PFSK-1 (cell line): ENCODE measurements at regions not wholly inside any gene's neighbourhood (a gene's known extent, or its start where the extent isn't known, plus 50 kb on each side); places are given as distances from the start of the nearest gene placed in this dataset.

Source experiments
- FOXP2 ChIP-seq: optimal IDR thresholded peaks from 2 replicates; pipeline ENCODE3; 2011; ENCODE audit warnings: borderline replicate concordance, control low read depth, inconsistent platforms; ENCODE audit not compliant: insufficient read depth; ENCODE audit errors: extremely low read length, extremely low read depth
- POLR2AphosphoS5 ChIP-seq: IDR thresholded peaks from 2 replicates; pipeline ENCODE4 v1.6.1; 2012; ENCODE audit warnings: low read depth, mild to moderate bottlenecking, control low read depth, low read length, moderate library complexity
- SIN3A ChIP-seq: IDR thresholded peaks from 2 replicates; pipeline ENCODE4 v1.6.1; 2012; ENCODE audit warnings: mild to moderate bottlenecking, low read length, moderate library complexity, borderline replicate concordance; ENCODE audit not compliant: insufficient read depth
- TAF1 ChIP-seq: IDR thresholded peaks from 2 replicates; pipeline ENCODE4 v1.6.1; 2012; ENCODE audit warnings: low read length, control low read depth, borderline replicate concordance; ENCODE audit not compliant: insufficient read depth
- TF ChIP-seq, protein P1 (sequence below), 2 experiments: IDR thresholded peaks; 2 replicates each; pipeline versions ENCODE4 v1.6.1 to v1.8.0; 2011 to 2012; ENCODE audit warnings: low read depth in 2 of 2, low read length in 2 of 2, control low read depth in 1 of 2, inconsistent platforms in 1 of 2, mild to moderate bottlenecking in 1 of 2, moderate library complexity in 1 of 2; ENCODE audit not compliant: insufficient read depth in 1 of 2

DNA sequence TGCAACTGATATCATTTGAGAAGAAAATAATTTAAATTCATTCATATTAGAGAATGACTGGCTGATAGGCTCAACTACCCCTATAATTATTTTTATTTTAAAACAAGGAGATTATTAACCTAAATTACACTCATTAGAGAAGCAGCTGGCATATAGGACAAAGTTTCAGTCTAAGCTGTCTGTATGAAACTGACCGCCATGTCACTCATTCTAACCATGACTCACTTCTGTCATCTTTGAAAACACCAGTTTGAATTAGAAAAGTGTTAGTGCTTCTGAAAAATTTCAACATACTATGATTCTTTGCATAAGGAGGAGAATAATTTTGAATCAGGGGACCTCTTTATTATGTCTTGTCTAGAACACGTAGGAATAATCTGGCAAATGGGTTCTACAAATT, 1058.5 kb downstream of the ROBO2 start:
- no peak for TF ChIP-seq TAF1
- TF ChIP-seq FOXP2: no peak
- TF ChIP-seq POLR2AphosphoS5: no peak
- TF ChIP-seq, protein P1, sequence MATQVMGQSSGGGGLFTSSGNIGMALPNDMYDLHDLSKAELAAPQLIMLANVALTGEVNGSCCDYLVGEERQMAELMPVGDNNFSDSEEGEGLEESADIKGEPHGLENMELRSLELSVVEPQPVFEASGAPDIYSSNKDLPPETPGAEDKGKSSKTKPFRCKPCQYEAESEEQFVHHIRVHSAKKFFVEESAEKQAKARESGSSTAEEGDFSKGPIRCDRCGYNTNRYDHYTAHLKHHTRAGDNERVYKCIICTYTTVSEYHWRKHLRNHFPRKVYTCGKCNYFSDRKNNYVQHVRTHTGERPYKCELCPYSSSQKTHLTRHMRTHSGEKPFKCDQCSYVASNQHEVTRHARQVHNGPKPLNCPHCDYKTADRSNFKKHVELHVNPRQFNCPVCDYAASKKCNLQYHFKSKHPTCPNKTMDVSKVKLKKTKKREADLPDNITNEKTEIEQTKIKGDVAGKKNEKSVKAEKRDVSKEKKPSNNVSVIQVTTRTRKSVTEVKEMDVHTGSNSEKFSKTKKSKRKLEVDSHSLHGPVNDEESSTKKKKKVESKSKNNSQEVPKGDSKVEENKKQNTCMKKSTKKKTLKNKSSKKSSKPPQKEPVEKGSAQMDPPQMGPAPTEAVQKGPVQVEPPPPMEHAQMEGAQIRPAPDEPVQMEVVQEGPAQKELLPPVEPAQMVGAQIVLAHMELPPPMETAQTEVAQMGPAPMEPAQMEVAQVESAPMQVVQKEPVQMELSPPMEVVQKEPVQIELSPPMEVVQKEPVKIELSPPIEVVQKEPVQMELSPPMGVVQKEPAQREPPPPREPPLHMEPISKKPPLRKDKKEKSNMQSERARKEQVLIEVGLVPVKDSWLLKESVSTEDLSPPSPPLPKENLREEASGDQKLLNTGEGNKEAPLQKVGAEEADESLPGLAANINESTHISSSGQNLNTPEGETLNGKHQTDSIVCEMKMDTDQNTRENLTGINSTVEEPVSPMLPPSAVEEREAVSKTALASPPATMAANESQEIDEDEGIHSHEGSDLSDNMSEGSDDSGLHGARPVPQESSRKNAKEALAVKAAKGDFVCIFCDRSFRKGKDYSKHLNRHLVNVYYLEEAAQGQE (IDR thresholded peaks at IDR 0.05; ENCODE audit: insufficient read depth in 1 of 2, low read depth in 2 of 2, low read length in 2 of 2): no peak
- TF ChIP-seq SIN3A: no peak

DNA sequence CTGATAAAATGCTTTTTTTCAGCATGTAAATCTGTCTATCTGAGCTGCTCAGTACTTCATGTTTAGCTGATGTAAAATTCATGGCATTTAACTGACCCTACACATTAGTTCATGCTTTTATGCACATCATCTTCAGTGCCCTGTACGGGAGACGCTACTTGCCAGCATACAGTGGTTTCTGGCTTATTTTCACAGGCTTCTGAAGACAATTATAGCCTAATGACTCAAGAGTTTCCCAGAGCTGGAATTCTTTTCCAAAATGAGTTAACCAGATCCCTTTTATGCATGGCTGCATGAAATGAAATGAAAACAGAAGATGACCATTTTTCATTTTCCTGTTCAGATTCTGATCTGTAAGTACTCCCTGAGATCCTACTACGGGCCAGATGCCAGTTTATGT, 1061.5 kb downstream of the ROBO2 start:
- TF ChIP-seq, protein P1 (IDR thresholded peaks at IDR 0.05; ENCODE audit: insufficient read depth in 1 of 2, low read depth in 2 of 2, low read length in 2 of 2): no peak
- TF ChIP-seq POLR2AphosphoS5 (no peak), FOXP2 (no peak), SIN3A (no peak), TAF1 (no peak)

DNA sequence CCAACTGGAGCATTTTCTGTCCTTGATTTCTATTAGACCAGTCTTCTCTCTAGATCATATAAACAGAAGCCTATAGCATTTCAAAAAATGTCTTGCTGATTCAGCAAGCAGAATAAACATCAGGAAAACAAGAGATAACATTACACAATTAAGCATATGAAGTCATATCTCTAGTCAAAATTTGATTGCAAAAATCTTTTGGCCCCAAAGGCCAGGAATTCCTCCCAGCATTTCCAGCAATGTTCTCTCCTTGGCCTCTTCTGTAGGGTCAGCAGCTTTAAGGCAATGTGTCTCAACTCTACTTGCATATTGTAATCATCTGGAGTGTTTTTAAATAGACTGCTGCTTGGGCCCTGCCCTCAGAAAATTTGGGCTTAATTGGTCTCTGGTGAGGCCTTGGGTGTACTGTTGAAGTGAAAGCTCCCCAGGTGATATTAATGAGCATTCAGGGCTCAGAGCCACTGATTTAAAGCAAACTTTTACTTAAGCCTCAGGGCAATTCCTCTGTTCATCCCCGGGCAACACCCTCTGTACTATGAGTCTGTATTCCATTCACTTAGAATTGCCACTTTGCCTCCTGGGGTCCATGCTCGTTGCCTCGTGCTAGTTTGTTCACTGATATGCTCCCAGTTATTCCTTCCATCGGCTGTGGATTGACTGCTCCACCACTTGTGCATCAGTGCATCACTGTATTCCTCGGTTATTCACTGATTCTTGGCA, 1072.6 kb downstream of the ROBO2 start:
- no peak for TF ChIP-seq SIN3A
- TF ChIP-seq POLR2AphosphoS5: no peak
- TF ChIP-seq, protein P1 (IDR thresholded peaks at IDR 0.05; ENCODE audit: insufficient read depth in 1 of 2, low read depth in 2 of 2, low read length in 2 of 2): no peak
- no peak for TF ChIP-seq FOXP2
- TF ChIP-seq TAF1: no peak

DNA sequence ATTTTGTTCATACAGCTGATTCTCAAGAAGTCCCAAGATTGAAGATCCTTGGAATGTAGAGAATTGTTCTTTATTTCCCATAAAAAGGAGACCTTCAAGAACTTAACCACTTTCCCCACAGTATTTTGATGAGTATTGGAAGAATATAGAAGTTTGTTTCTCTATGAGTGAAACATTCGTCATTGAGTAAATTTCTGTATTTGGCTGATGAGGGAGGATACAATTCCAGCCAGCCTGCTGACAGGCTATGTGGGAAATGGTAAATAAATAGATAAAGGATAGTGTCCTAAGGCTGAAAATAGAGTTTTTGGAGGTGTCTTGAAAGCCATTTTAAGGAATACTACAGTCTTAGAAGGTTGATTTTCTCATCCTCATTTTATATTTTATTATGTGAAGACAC, 1076.1 kb downstream of the ROBO2 start:
- TF ChIP-seq FOXP2 (no peak), SIN3A (no peak), POLR2AphosphoS5 (no peak), TAF1 (no peak)
- TF ChIP-seq, protein P1 (IDR thresholded peaks at IDR 0.05; ENCODE audit: insufficient read depth in 1 of 2, low read depth in 2 of 2, low read length in 2 of 2): no peak

DNA sequence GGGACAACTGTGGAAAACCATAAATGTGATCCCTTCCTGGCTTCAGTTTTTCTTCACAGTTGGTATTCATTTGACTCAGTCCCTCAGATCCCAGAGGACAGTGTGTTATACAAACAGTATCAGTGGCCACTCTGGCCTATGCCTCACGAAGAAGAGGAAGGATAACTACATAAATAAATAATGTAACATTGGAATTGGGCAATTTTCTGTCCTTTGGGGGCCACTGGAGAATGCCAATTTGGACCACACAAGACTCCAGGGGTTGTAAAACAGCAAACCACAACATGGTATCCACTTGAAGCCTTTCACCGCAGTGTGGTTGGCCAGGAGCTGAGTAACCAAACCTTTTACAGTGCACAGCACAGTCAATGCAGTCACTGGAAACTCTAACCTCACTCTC, 1077.0 kb downstream of the ROBO2 start:
- TF ChIP-seq POLR2AphosphoS5: no peak
- TF ChIP-seq SIN3A: no peak
- no peak for TF ChIP-seq FOXP2
- no peak for TF ChIP-seq TAF1
- TF ChIP-seq, protein P1 (IDR thresholded peaks at IDR 0.05; ENCODE audit: insufficient read depth in 1 of 2, low read depth in 2 of 2, low read length in 2 of 2): no peak
